Pancreas (tissue), 10 donors: ENCODE measurements at regions not wholly inside any gene's neighbourhood (a gene's known extent, or its start where the extent isn't known, plus 50 kb on each side); places are given as distances from the start of the nearest gene placed in this dataset.

Experiments used
- ATAC-seq, 4 donors: fragments of 200-7000 bp; cut with Tn5 transposase; one replicate each; pipeline versions ENCODE4 v1.8.0 to v1.9.1; 2020; ENCODE audit warnings: mild to moderate bottlenecking in 4 of 4, moderate library complexity in 4 of 4
- DNase-seq, 6 donors: peaks; one replicate each; pipeline ENCODE4 v3.0.0-alpha.2; 2020
- FAIRE-seq: peaks from 2 replicates; lab custom pipeline; 2012; peaks lifted over from hg19 to GRCh38; lab: Jason Lieb, UNC
- H3K27ac ChIP-seq, 4 donors: fragments of 200-600 bp; sonication (generic); 1 replicate in 3 of 4; 2 replicates in 1 of 4; pipeline versions ENCODE4 v1.5.0 to v1.8.0; 2020
- H3K27me3 ChIP-seq, 4 donors: fragments of 200-600 bp; one replicate each; pipeline ENCODE4 v1.8.0; 2021
- H3K36me3 ChIP-seq, 3 donors: fragments of 200-600 bp; sonication (generic) in 1 of 3; one replicate each; pipeline versions ENCODE4 v1.5.0 to v1.8.0; 2020 to 2021
- H3K4me1 ChIP-seq, 3 donors: fragments of 200-600 bp; one replicate each; pipeline ENCODE4 v1.8.0; 2021
- H3K4me3 ChIP-seq, 4 donors: fragments of 200-600 bp; sonication (generic) in 2 of 4; one replicate each; pipeline versions ENCODE4 v1.5.0 to v1.8.0; 2020 to 2021
- H3K9me3 ChIP-seq, 4 donors: fragments of 200-600 bp; one replicate each; pipeline ENCODE4 v1.8.0; 2021
- WGBS, 2 donors: extraction: QIAGEN DNeasy Blood & Tissue Kit; methylation state at CpG; one replicate each; pipeline ENCODE4 v1.1.7; 2013; 5-methylcytosine and 5-hydroxymethylcytosine counted together
- intact Hi-C, 3 donors: fragments of 100-400 bp; cut with DNase I; formaldehyde crosslinking; loops; one replicate each; pipeline versions ENCODE4 v1.11.1 to v1.14.2; 2022
- TF ChIP-seq, protein P1 (sequence below), 4 donors: fragments of 200-600 bp; sonication (generic) in 3 of 4; IDR thresholded peaks; one replicate each; pipeline versions ENCODE4 v1.5.0 to v1.8.0; 2021; ENCODE audit warnings: antibody characterized with exemption in 4 of 4
- donor health status: healthy with polysubstance abuse.
- donor health status: DM: no; HTN: no; CAD: no; lungs with moderate emphysema.
- donor health status: DM: no; HTN: no; CAD: no.
- donor health status: control.
- donor health status: control.
- donor health status: Bipolar disorder and iron deficiency.
- donor health status: DM: yes; HTN: yes; CAD: no.
- donor health status: DM: no; HTN: no; CAD: no.
- donor health status: DM: no; HTN: no; CAD: no.
- donor health status: DM: yes; HTN: yes; CAD: no.

DNA sequence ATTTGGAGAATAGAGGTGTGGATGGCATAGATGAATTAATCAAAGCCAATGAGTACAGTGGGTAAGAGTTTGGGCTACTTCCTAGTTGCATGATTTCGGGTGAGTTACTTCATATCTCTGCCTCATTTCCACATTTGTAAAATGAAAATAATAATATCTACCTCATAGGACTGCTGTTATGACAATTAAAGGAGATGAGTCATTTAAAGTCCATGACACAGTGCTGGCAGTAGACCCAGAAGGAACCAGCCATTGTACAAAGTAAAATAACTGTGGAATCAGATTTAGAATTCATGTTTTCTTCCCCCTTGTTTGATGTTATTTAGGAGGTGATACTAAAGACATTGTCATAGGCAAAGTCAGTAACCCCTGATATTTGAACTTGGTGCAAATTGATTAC, 139.5 kb upstream of the SLC27A6 start:
- no peak for ATAC-seq

DNA sequence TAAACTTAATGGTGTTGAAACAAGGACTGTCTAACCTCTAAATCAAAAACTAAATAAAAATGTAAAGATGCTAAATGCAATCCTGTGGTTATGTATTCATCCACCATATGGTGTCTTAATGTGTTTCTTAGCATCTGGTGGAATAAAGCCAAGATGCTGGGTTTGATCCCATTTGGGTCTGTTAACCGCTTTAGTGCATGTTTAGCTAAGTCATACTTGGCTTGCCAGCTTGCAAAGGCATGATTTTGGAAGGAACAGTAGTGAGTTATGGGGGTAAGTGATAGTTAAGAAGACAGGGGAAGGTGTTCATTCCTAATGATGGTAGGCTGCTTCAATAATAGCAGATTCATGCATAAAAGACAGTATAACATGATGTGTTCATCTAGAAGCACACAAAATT, 139.0 kb upstream of the SLC27A6 start:
- no peak overlapping the region for H3K27ac ChIP-seq
- DNase-seq (no peak), ATAC-seq (no peak), FAIRE-seq (no peak)
- H3K36me3 ChIP-seq, result no peaks in the 10 kb centered on the region
- no peaks in the 10 kb centered on the region for H3K4me1 ChIP-seq
- WGBS, 2 donors, result 72 to 77% methylated on average over 1 of the region's 1 CpG
- no peaks in the 10 kb centered on the region for H3K27me3 ChIP-seq
- intact Hi-C loops, result no loop called here
- no peak overlapping the region for H3K4me3 ChIP-seq
- H3K9me3 ChIP-seq, result no peaks in the 10 kb centered on the region
- TF ChIP-seq, protein P1, sequence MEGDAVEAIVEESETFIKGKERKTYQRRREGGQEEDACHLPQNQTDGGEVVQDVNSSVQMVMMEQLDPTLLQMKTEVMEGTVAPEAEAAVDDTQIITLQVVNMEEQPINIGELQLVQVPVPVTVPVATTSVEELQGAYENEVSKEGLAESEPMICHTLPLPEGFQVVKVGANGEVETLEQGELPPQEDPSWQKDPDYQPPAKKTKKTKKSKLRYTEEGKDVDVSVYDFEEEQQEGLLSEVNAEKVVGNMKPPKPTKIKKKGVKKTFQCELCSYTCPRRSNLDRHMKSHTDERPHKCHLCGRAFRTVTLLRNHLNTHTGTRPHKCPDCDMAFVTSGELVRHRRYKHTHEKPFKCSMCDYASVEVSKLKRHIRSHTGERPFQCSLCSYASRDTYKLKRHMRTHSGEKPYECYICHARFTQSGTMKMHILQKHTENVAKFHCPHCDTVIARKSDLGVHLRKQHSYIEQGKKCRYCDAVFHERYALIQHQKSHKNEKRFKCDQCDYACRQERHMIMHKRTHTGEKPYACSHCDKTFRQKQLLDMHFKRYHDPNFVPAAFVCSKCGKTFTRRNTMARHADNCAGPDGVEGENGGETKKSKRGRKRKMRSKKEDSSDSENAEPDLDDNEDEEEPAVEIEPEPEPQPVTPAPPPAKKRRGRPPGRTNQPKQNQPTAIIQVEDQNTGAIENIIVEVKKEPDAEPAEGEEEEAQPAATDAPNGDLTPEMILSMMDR (IDR thresholded peaks at IDR 0.05), result no peak

More for the DNA sequence above, 139.5 kb upstream of the SLC27A6 start:
- Histone ChIP-seq H3K27ac (no peak overlapping the region), H3K4me3 (no peak overlapping the region), H3K4me1 (no peaks in the 10 kb centered on the region), H3K27me3 (no peaks in the 10 kb centered on the region), H3K9me3 (no peaks in the 10 kb centered on the region), H3K36me3 (no peaks in the 10 kb centered on the region)
- intact Hi-C loops, result no loop called here
- DNase-seq, result no peak
- 40 to 62% methylated on average over 1 of the region's 1 CpG for WGBS, 2 donors
- TF ChIP-seq, protein P1 (IDR thresholded peaks at IDR 0.05), result no peak
- no peak for FAIRE-seq

DNA sequence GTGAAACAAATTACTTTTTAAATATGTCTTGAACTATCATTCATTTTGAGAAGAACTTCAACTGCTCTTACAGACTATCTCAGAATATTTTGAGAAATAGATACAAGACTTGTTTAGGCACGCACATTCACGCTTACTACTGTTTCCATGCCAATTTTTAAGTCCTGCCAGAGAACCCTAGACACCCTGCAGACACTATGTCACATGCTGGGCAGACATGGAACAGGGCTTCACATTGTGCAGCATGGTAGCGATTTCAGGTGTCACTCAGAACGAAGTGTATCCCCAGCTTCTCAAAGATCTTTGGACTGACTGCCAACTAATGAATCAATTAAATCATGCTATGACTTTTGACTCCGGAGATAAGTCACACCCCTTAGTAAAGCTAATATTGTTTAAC, 128.7 kb upstream of the SLC27A6 start:
- Histone ChIP-seq H3K36me3 (no peaks in the 10 kb centered on the region), H3K27ac (no peak overlapping the region), H3K27me3 (no peaks in the 10 kb centered on the region), H3K4me3 (no peak overlapping the region), H3K9me3 (no peaks in the 10 kb centered on the region), H3K4me1 (no peaks in the 10 kb centered on the region)
- ATAC-seq, result no peak
- no peak for DNase-seq
- TF ChIP-seq, protein P1 (IDR thresholded peaks at IDR 0.05), result no peak
- FAIRE-seq, result no peak
- 21 to 24% methylated on average over 5 of the region's 5 CpGs for WGBS, 2 donors
- intact Hi-C loops, result no loop called here

- intact Hi-C loops, result no loop called here
- TF ChIP-seq, protein P1 (IDR thresholded peaks at IDR 0.05), result no peak
- Histone ChIP-seq H3K27ac (no peak overlapping the region), H3K36me3 (no peaks in the 10 kb centered on the region), H3K4me1 (no peaks in the 10 kb centered on the region), H3K9me3 (no peaks in the 10 kb centered on the region), H3K4me3 (no peak overlapping the region), H3K27me3 (no peaks in the 10 kb centered on the region)
- no peak for DNase-seq
- no peak for FAIRE-seq
- ATAC-seq, result no peak
These were observed 126.7 kb upstream of the SLC27A6 start for GRCh38 chr5:128838623-128839022.

DNA sequence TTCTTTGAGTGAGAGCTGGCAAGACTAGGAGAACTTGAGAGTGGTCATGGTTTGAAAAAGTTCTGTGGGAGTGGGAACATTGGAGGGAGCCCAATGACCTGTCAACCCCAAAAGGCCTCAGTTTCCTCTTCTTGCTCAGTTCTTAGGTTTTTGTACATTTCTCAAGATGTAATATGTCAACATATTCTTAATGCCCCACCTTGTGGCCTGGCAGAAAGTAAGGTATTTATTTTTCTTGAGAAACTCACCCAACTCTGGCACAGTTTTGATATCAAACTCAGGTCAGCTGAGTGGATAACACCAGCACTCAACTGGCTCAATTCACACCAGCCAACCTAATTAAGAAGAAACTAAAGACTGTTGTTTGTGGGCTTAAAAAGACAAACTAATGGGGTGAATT, 123.0 kb upstream of the SLC27A6 start:
- no peak for DNase-seq
- intact Hi-C loops, result loop anchor here in 2 of 3 donors (10.0 kb wide), 1 partner anchor 627 kb away; no protein-coding TSS in a partner anchor
- no peaks in the 10 kb centered on the region for H3K4me1 ChIP-seq
- no peaks in the 10 kb centered on the region for H3K9me3 ChIP-seq
- no peak overlapping the region for H3K27ac ChIP-seq
- no peak for FAIRE-seq
- no peak for ATAC-seq
- H3K4me3 ChIP-seq, result no peak overlapping the region
- H3K36me3 ChIP-seq, result no peaks in the 10 kb centered on the region
- TF ChIP-seq, protein P1 (IDR thresholded peaks at IDR 0.05), result no peak
- no peaks in the 10 kb centered on the region for H3K27me3 ChIP-seq
